Vagina (tissue), 2 donors: ENCODE measurements at regions not wholly inside any gene's neighbourhood (a gene's known extent, or its start where the extent isn't known, plus 50 kb on each side); places are given as distances from the start of the nearest gene placed in this dataset.

Experiments
- CTCF ChIP-seq, 3 experiments: fragments of 450-650 bp in 2 of 3; fragments of 200-600 bp in 1 of 3; sonication (generic) in 1 of 3; IDR thresholded peaks; one replicate each; pipeline ENCODE4 v1.5.1; 2017 to 2019; ENCODE audit warnings: antibody characterized with exemption in 3 of 3, mild to moderate bottlenecking in 2 of 3, moderate library complexity in 2 of 3
- POLR2AphosphoS5 ChIP-seq, 2 donors: sonication (generic); formaldehyde crosslinking; IDR thresholded peaks; one replicate each; pipeline ENCODE4 v1.9.0; 2017; ENCODE audit warnings: antibody characterized with exemption in 2 of 2, mild to moderate bottlenecking in 2 of 2, low read depth in 1 of 2; ENCODE audit not compliant: insufficient read depth in 1 of 2

- TF ChIP-seq CTCF (IDR thresholded peaks at IDR 0.05): no peak
- TF ChIP-seq POLR2AphosphoS5 (IDR thresholded peaks at IDR 0.05; ENCODE audit: insufficient read depth in 1 of 2, low read depth in 1 of 2): no peak
Measured at GRCh38 chr13:80884056-80884785, 543.3 kb upstream of the SPRY2 start.
